Keratinocyte (primary cell): ENCODE measurements at regions not wholly inside any gene's neighbourhood (a gene's known extent, or its start where the extent isn't known, plus 50 kb on each side); places are given as distances from the start of the nearest gene placed in this dataset.

Experiments
- DNase-seq: peaks from one replicate; pipeline ENCODE4 v3.0.0-alpha.2; 2011; ENCODE audit warnings: low read depth, missing footprints, low spot score
- FAIRE-seq: peaks from 2 replicates; lab custom pipeline; 2011; peaks lifted over from hg19 to GRCh38; lab: Jason Lieb, UNC
- H2AFZ ChIP-seq: 2 replicates; pipeline ENCODE4 v1.6.0; 2012; ENCODE audit warnings: low read length, control low read depth, inconsistent platforms; ENCODE audit not compliant: control insufficient read depth
- H3K27ac ChIP-seq: 2 replicates; pipeline ENCODE4 v1.5.1; 2011; ENCODE audit warnings: low read length; ENCODE audit not compliant: control insufficient read depth, insufficient read depth
- H3K27me3 ChIP-seq: 3 replicates; pipeline ENCODE4 v1.6.0; 2011; ENCODE audit warnings: low read length; ENCODE audit not compliant: control insufficient read depth, insufficient read depth; ENCODE audit errors: extremely low read depth
- H3K36me3 ChIP-seq, 2 experiments: 2 replicates in 1 of 2; 3 replicates in 1 of 2; pipeline ENCODE4 v1.5.1; 2011; ENCODE audit warnings: low read length in 2 of 2, mild to moderate bottlenecking in 1 of 2; ENCODE audit not compliant: control insufficient read depth in 2 of 2, insufficient read depth in 2 of 2; ENCODE audit errors: extremely low read depth in 1 of 2
- H3K4me1 ChIP-seq: 3 replicates; pipeline ENCODE4 v1.5.1; 2011; ENCODE audit warnings: low read length; ENCODE audit not compliant: control insufficient read depth, insufficient read depth; ENCODE audit errors: extremely low read depth
- H3K4me2 ChIP-seq: 3 replicates; pipeline ENCODE4 v1.6.0; 2011; ENCODE audit warnings: low read depth, low read length; ENCODE audit not compliant: control insufficient read depth, insufficient read depth; ENCODE audit errors: extremely low read depth
- H3K4me3 ChIP-seq, 3 experiments: fragments of 200-600 bp in 1 of 3; sonication (generic) in 1 of 3; 2 replicates in 2 of 3; 3 replicates in 1 of 3; pipeline ENCODE4 v1.5.1; 2011 to 2016; ENCODE audit warnings: low read length in 3 of 3, mild to moderate bottlenecking in 3 of 3, control low read depth in 2 of 3, inconsistent platforms in 1 of 3, low read depth in 1 of 3, mixed read lengths in 1 of 3, mixed run types in 1 of 3, moderate library complexity in 1 of 3; ENCODE audit not compliant: control insufficient read depth in 2 of 3, insufficient read depth in 2 of 3; ENCODE audit errors: extremely low read depth in 1 of 3
- H3K79me2 ChIP-seq: 2 replicates; pipeline ENCODE4 v1.6.0; 2012; ENCODE audit warnings: low read length; ENCODE audit not compliant: control insufficient read depth, insufficient read depth
- H3K9ac ChIP-seq: 3 replicates; pipeline ENCODE4 v1.6.0; 2011; ENCODE audit warnings: low read length; ENCODE audit not compliant: control insufficient read depth, insufficient read depth; ENCODE audit errors: extremely low read depth
- H3K9me1 ChIP-seq: 3 replicates; pipeline ENCODE4 v1.6.0; 2011; ENCODE audit warnings: low read length; ENCODE audit not compliant: control insufficient read depth, insufficient read depth; ENCODE audit errors: extremely low read depth
- H3K9me3 ChIP-seq: 2 replicates; pipeline ENCODE4 v1.5.1; 2012; ENCODE audit warnings: low read depth, low read length; ENCODE audit not compliant: control insufficient read depth
- H4K20me1 ChIP-seq: 3 replicates; pipeline ENCODE4 v1.6.0; 2011; ENCODE audit warnings: low read length; ENCODE audit not compliant: control insufficient read depth, insufficient read depth; ENCODE audit errors: extremely low read depth
- CTCF ChIP-seq, 3 experiments: IDR thresholded peaks in 1 of 3; conservative IDR thresholded peaks in 1 of 3; optimal IDR thresholded peaks in 1 of 3; 2 replicates in 2 of 3; 3 replicates in 1 of 3; pipeline versions ENCODE3 to v1.5.1; 2011; ENCODE audit warnings: low read length in 3 of 3, mild to moderate bottlenecking in 3 of 3, moderate library complexity in 2 of 3, control low read depth in 1 of 3, inconsistent platforms in 1 of 3; ENCODE audit not compliant: insufficient read depth in 2 of 3; ENCODE audit errors: extremely low read depth in 1 of 3
- EZH2 ChIP-seq: IDR thresholded peaks from one replicate; pipeline ENCODE4 v1.6.1; 2012; ENCODE audit warnings: inconsistent platforms, mild to moderate bottlenecking, low read length, moderate library complexity
- dilution Hi-C: fragments of 300-500 bp; cut with MboI; formaldehyde crosslinking; loops from one replicate; pipeline ENCODE4 v1.7.0; 2020; ENCODE audit warnings: low sequenced_read_pairs; ENCODE audit not compliant: extremely low pct_ligation_motif_present

- TF ChIP-seq CTCF (optimal IDR thresholded peaks at IDR 0.05 in 1 of 3, IDR thresholded peaks at IDR 0.05 in 1 of 3, conservative IDR thresholded peaks at IDR 0.05 in 1 of 3; ENCODE audit: extremely low read depth in 1 of 3, insufficient read depth in 2 of 3, low read length in 3 of 3): no peak
- TF ChIP-seq EZH2: no peak
- no peaks in the 10 kb centered on the region for H3K79me2 ChIP-seq
- H3K9me3 ChIP-seq: no peaks in the 10 kb centered on the region
- dilution Hi-C loops: no loop called here
- H3K9me1 ChIP-seq: no peaks in the 10 kb centered on the region
- H3K4me1 ChIP-seq: no peaks in the 10 kb centered on the region
- H3K4me2 ChIP-seq: no peak overlapping the region
- H3K36me3 ChIP-seq: no peaks in the 10 kb centered on the region
- no peak overlapping the region for H3K9ac ChIP-seq
- no peaks in the 10 kb centered on the region for H4K20me1 ChIP-seq
- DNase-seq (no peak), FAIRE-seq (no peak)
- H3K4me3 ChIP-seq: no peak overlapping the region
- H2AFZ ChIP-seq: no peak overlapping the region
- no peak overlapping the region for H3K27ac ChIP-seq
- H3K27me3 ChIP-seq: no peaks in the 10 kb centered on the region
Measured at GRCh38 chr7:91568138-91568537, 303.9 kb downstream of the FZD1 start.

- H3K36me3 ChIP-seq: no peaks in the 10 kb centered on the region
- no peak overlapping the region for H3K9ac ChIP-seq
- no peaks in the 10 kb centered on the region for H3K79me2 ChIP-seq
- H3K4me3 ChIP-seq: no peak overlapping the region
- no peaks in the 10 kb centered on the region for H3K9me3 ChIP-seq
- no peak for FAIRE-seq
- H4K20me1 ChIP-seq: no peaks in the 10 kb centered on the region
- dilution Hi-C loops: no loop called here
- H3K27me3 ChIP-seq: no peaks in the 10 kb centered on the region
- no peak for TF ChIP-seq CTCF (optimal IDR thresholded peaks at IDR 0.05 in 1 of 3, IDR thresholded peaks at IDR 0.05 in 1 of 3, conservative IDR thresholded peaks at IDR 0.05 in 1 of 3; ENCODE audit: extremely low read depth in 1 of 3, insufficient read depth in 2 of 3, low read length in 3 of 3)
- no peak for TF ChIP-seq EZH2
- H3K27ac ChIP-seq: no peak overlapping the region
- no peaks in the 10 kb centered on the region for H3K4me1 ChIP-seq
- no peak overlapping the region for H3K4me2 ChIP-seq
- H3K9me1 ChIP-seq: no peaks in the 10 kb centered on the region
- DNase-seq: no peak
- H2AFZ ChIP-seq: no peak overlapping the region
Measured at GRCh38 chr7:91569728-91570457, 305.7 kb downstream of the FZD1 start.
